ENCODE measurements at regions not wholly inside any gene's neighbourhood (a gene's known extent, or its start where the extent isn't known, plus 50 kb on each side); places are given as distances from the start of the nearest gene placed in this dataset.

DNA sequence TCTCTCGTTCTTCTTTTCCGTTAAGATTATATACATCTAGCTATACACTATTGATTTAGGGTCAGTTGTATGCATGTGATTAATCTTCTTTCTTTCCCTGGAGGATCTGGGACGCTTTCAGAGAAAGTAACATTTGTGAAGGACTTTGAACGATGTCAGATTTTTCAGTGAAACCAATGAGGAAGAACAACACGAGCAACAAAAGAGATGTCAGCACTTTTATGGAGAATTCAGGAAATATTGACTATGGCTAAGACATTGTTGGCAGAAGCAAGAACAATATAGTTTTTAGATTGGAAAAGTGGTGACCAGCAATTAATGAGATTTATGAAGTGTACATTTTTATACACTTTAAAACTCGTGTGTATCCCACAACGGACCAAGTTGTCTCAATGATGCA, 355.5 kb downstream of the TGFB2 start:
- Histone ChIP-seq H3K9ac (ENCODE audit: insufficient read depth, low read depth, low read length) (no peak overlapping the region), H3K9me3 (ENCODE audit: low read length) (no peaks in the 10 kb centered on the region), H3K36me3 (replicated peaks in 1 of 2; ENCODE audit: control insufficient read depth in 1 of 2, insufficient read depth in 2 of 2, low read length in 2 of 2) (no peaks in the 10 kb centered on the region), H3K79me2 (ENCODE audit: insufficient read depth, low read length) (no peaks in the 10 kb centered on the region), H3K27me3 (ENCODE audit: control insufficient read depth in 1 of 2, insufficient read depth in 2 of 2, low read length in 2 of 2) (no peaks in the 10 kb centered on the region), H3K4me1 (ENCODE audit: insufficient read depth, low read length) (peaks cover 4% of the 10 kb centered on the region), H3K4me2 (ENCODE audit: low read depth, low read length) (no peak overlapping the region), H3K4me3 (replicated peaks in 1 of 3; ENCODE audit: insufficient read depth in 1 of 3, low read depth in 2 of 3, low read length in 3 of 3) (no peak overlapping the region), H2AFZ (ENCODE audit: low read length) (no peak overlapping the region), H4K20me1 (ENCODE audit: insufficient read depth, low read length) (no peaks in the 10 kb centered on the region), H3K27ac (ENCODE audit: extremely low read length, insufficient read depth, low read length) (no peak overlapping the region)
- ChIA-PET CTCF (ENCODE audit: low intra/inter-chr PET ratio, low total read pairs) (no interaction called here), POLR2A (no interaction called here)
- no TSS peak for BruUV-seq (replicated peaks)
- DNase-seq (ENCODE audit: low spot score) (no peak), FAIRE-seq (no peak), ATAC-seq (no peak)
- intact Hi-C loops (cut with micrococcal nuclease; ENCODE audit: unreplicated experiment) = no loop called here
- 16% methylated on average over 7 of the region's 7 CpGs for WGBS (ENCODE audit: low lambda C conversion rate)
- in situ Hi-C loops (cut with HindIII; ENCODE audit: extremely low pct_ligation_motif_present, low pct_unique_long_range_greater_than_20kb) = no loop called here
- no peak for TF ChIP-seq IRF2 (CRISPR knock-in tag; IDR thresholded peaks at IDR 0.05)
- peak; percentile 44 to 64 for TF ChIP-seq MAFK (conservative IDR thresholded peaks at IDR 0.05 in 1 of 2, IDR thresholded peaks at IDR 0.05 in 1 of 2; ENCODE audit: low read length in 2 of 2)
- no peak for TF ChIP-seq ZFP41 (CRISPR knock-in tag; IDR thresholded peaks at IDR 0.05; ENCODE audit: borderline replicate concordance)
- no peak for TF ChIP-seq PTBP1 (IDR thresholded peaks at IDR 0.05; ENCODE audit: low read depth, low read length, poor library complexity, severe bottlenecking)
- no peak for TF ChIP-seq ZNF3 (CRISPR knock-in tag; IDR thresholded peaks at IDR 0.05)
- peak; percentile 34; the same call in 1 of the 2 replicates for TF ChIP-seq MAFF (IDR thresholded peaks at IDR 0.05; ENCODE audit: low read depth, low read length)
- TF ChIP-seq, protein P1, sequence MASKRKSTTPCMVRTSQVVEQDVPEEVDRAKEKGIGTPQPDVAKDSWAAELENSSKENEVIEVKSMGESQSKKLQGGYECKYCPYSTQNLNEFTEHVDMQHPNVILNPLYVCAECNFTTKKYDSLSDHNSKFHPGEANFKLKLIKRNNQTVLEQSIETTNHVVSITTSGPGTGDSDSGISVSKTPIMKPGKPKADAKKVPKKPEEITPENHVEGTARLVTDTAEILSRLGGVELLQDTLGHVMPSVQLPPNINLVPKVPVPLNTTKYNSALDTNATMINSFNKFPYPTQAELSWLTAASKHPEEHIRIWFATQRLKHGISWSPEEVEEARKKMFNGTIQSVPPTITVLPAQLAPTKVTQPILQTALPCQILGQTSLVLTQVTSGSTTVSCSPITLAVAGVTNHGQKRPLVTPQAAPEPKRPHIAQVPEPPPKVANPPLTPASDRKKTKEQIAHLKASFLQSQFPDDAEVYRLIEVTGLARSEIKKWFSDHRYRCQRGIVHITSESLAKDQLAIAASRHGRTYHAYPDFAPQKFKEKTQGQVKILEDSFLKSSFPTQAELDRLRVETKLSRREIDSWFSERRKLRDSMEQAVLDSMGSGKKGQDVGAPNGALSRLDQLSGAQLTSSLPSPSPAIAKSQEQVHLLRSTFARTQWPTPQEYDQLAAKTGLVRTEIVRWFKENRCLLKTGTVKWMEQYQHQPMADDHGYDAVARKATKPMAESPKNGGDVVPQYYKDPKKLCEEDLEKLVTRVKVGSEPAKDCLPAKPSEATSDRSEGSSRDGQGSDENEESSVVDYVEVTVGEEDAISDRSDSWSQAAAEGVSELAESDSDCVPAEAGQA (IDR thresholded peaks at IDR 0.05; ENCODE audit: low read depth) = no peak
- TF ChIP-seq, protein P1 (CRISPR knock-in tag; IDR thresholded peaks at IDR 0.05; ENCODE audit: borderline replicate concordance) = no peak
- TF ChIP-seq ZNF383 (CRISPR knock-in tag; IDR thresholded peaks at IDR 0.05; ENCODE audit: borderline replicate concordance) = no peak
- TF ChIP-seq, protein P2, sequence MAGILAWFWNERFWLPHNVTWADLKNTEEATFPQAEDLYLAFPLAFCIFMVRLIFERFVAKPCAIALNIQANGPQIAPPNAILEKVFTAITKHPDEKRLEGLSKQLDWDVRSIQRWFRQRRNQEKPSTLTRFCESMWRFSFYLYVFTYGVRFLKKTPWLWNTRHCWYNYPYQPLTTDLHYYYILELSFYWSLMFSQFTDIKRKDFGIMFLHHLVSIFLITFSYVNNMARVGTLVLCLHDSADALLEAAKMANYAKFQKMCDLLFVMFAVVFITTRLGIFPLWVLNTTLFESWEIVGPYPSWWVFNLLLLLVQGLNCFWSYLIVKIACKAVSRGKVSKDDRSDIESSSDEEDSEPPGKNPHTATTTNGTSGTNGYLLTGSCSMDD (CRISPR knock-in tag; IDR thresholded peaks at IDR 0.05) = no peak
- no peak for TF ChIP-seq ZNF891 (CRISPR knock-in tag; IDR thresholded peaks at IDR 0.05)
- TF ChIP-seq FOXO1 (CRISPR knock-in tag; IDR thresholded peaks at IDR 0.05) = no peak
- TF ChIP-seq ZNF660 (CRISPR knock-in tag; IDR thresholded peaks at IDR 0.05; ENCODE audit: borderline replicate concordance, low read depth) = no peak
- TF ChIP-seq ZNF772 (CRISPR knock-in tag; IDR thresholded peaks at IDR 0.05) = no peak

All from HepG2 (cell line).